ENCODE measurements at regions not wholly inside any gene's neighbourhood (a gene's known extent, or its start where the extent isn't known, plus 50 kb on each side); places are given as distances from the start of the nearest gene placed in this dataset.

DNA sequence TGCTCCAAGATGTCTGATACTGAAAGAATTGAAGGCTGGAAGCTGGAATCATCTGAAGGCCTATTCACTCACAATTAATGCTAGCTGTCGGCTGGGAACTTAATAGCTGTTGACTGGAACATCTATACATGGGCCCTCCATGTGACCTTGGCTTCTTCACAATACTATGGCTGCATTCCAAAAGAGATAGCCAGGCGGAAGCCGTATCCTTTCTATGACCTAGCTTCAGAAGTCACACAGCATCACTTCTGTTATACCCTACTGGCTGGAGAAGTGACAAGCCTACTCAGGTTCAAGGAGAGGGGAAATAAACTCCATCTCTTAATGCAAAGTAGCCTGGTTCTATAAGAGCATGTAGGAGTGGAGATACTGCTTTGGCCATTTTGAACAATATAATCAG, 50.9 kb upstream of the SPRED1 start:
- Histone ChIP-seq H3K4me1 (ENCODE audit: insufficient read depth, low read length) (peaks cover 23% of the 10 kb centered on the region), H3K9me2 (replicated peaks; ENCODE audit: low read length) (no peaks in the 10 kb centered on the region), H4K20me1 (ENCODE audit: low read length) (no peaks in the 10 kb centered on the region), H3K27ac (ENCODE audit: low read length) (peak overlapping the region; percentile 92), H3K9ac (ENCODE audit: low read length) (peak overlapping the region; percentile 56), H3K4me3 (ENCODE audit: low read length) (no peak overlapping the region), H3K27me3 (ENCODE audit: low read length) (no peaks in the 10 kb centered on the region), H3F3A (ENCODE audit: low read length, unreplicated experiment) (no peaks in the 10 kb centered on the region), H3K4me2 (ENCODE audit: low read length) (peak overlapping the region; percentile 39), H3K9me3 (ENCODE audit: low read length) (no peaks in the 10 kb centered on the region), H3K36me3 (ENCODE audit: low read depth, low read length) (no peaks in the 10 kb centered on the region), H3K79me2 (ENCODE audit: low read length) (no peaks in the 10 kb centered on the region), H2AFZ (ENCODE audit: low read length) (no peak overlapping the region)
- BruUV-seq (replicated peaks): no TSS peak
- DNase-seq: no peak
- ChIA-PET CTCF (interaction anchor here (1.2 kb wide), 1 partner anchor 49 kb away, joined by 3 read pairs; no protein-coding TSS in a partner anchor), POLR2A (ENCODE audit: unreplicated experiment) (no interaction called here)
- intact Hi-C loops (cut with micrococcal nuclease): no loop called here
- TF ChIP-seq EZH2 (IDR thresholded peaks at IDR 0.05; ENCODE audit: low read length, unreplicated experiment): no peak
- TF ChIP-seq CTCF (conservative IDR thresholded peaks at IDR 0.05; ENCODE audit: low read depth, low read length): no peak
- TF ChIP-seq EZH2phosphoT487 (IDR thresholded peaks at IDR 0.05; ENCODE audit: borderline replicate concordance, low read length): no peak
- no peak for ATAC-seq

GRCh38 chr15:38202361-38202760, 50.3 kb upstream of the SPRED1 start:
- Histone ChIP-seq H3K36me3 (ENCODE audit: low read depth, low read length) (no peaks in the 10 kb centered on the region), H3K27me3 (ENCODE audit: low read length) (no peaks in the 10 kb centered on the region), H3K4me2 (ENCODE audit: low read length) (peak overlapping the region; percentile 40), H2AFZ (ENCODE audit: low read length) (peak overlapping the region; percentile 21; the same call in 1 of the 2 replicates), H3K9me2 (replicated peaks; ENCODE audit: low read length) (no peaks in the 10 kb centered on the region), H3F3A (ENCODE audit: low read length, unreplicated experiment) (no peaks in the 10 kb centered on the region), H3K27ac (ENCODE audit: low read length) (peak overlapping the region; percentile 92), H3K4me3 (ENCODE audit: low read length) (no peak overlapping the region), H3K79me2 (ENCODE audit: low read length) (no peaks in the 10 kb centered on the region), H3K4me1 (ENCODE audit: insufficient read depth, low read length) (peaks cover 30% of the 10 kb centered on the region), H3K9ac (ENCODE audit: low read length) (peak overlapping the region; percentile 69), H4K20me1 (ENCODE audit: low read length) (no peaks in the 10 kb centered on the region), H3K9me3 (ENCODE audit: low read length) (no peaks in the 10 kb centered on the region)
- no peak for TF ChIP-seq CTCF (conservative IDR thresholded peaks at IDR 0.05; ENCODE audit: low read depth, low read length)
- no peak for TF ChIP-seq EZH2phosphoT487 (IDR thresholded peaks at IDR 0.05; ENCODE audit: borderline replicate concordance, low read length)
- no peak for TF ChIP-seq EZH2 (IDR thresholded peaks at IDR 0.05; ENCODE audit: low read length, unreplicated experiment)
- DNase-seq (peak; percentile 92), ATAC-seq (peak; percentile 97)
- CTCF ChIA-PET: interaction anchor here (1.2 kb wide), 1 partner anchor 49 kb away, joined by 3 read pairs; no protein-coding TSS in a partner anchor
- no TSS peak for BruUV-seq (replicated peaks)
- POLR2A ChIA-PET (ENCODE audit: unreplicated experiment): interaction anchor here (0.6 kb wide), 1 partner anchor 50 kb away, joined by 4 read pairs; the partner anchor contains the start of gene SPRED1
- intact Hi-C loops (cut with micrococcal nuclease): no loop called here
